Astrocyte of the cerebellum (primary cell): ENCODE measurements at regions not wholly inside any gene's neighbourhood (a gene's known extent, or its start where the extent isn't known, plus 50 kb on each side); places are given as distances from the start of the nearest gene placed in this dataset.
"Not testable (repeated sequence)": the region's sequence is repeated elsewhere in the genome, so short reads cannot be mapped to it uniquely, and the experiment has no call there.

ENCODE experiments used
- DNase-seq: peaks from one replicate; pipeline ENCODE4 v3.0.0-alpha.2; 2011; ENCODE audit warnings: low read depth
- H3K4me3 ChIP-seq: 2 replicates; pipeline ENCODE4 v1.5.1; 2011; ENCODE audit warnings: mild to moderate bottlenecking, low read depth, low read length, moderate library complexity
- in situ Hi-C: cut with HindIII; loops from 2 replicates; pipeline ENCODE4 v1.10.0; 2017; ENCODE audit warnings: low sequenced_read_pairs
- TF ChIP-seq, protein P1 (sequence below): IDR thresholded peaks from 2 replicates; pipeline ENCODE4 v1.5.1; 2012; ENCODE audit warnings: low read length, low read depth, moderate library complexity, mild to moderate bottlenecking; ENCODE audit errors: missing control alignments

GRCh38 chr16:79988721-79989220 lies 388.2 kb upstream of the MAF start:
- TF ChIP-seq, protein P1, sequence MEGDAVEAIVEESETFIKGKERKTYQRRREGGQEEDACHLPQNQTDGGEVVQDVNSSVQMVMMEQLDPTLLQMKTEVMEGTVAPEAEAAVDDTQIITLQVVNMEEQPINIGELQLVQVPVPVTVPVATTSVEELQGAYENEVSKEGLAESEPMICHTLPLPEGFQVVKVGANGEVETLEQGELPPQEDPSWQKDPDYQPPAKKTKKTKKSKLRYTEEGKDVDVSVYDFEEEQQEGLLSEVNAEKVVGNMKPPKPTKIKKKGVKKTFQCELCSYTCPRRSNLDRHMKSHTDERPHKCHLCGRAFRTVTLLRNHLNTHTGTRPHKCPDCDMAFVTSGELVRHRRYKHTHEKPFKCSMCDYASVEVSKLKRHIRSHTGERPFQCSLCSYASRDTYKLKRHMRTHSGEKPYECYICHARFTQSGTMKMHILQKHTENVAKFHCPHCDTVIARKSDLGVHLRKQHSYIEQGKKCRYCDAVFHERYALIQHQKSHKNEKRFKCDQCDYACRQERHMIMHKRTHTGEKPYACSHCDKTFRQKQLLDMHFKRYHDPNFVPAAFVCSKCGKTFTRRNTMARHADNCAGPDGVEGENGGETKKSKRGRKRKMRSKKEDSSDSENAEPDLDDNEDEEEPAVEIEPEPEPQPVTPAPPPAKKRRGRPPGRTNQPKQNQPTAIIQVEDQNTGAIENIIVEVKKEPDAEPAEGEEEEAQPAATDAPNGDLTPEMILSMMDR = no peak
- DNase-seq = no peak
- H3K4me3 ChIP-seq = no peak overlapping the region
- in situ Hi-C loops = no loop called here

- in situ Hi-C loops = no loop called here
- H3K4me3 ChIP-seq = no peak overlapping the region
- TF ChIP-seq, protein P1 = no peak
- DNase-seq = no peak
These were observed 387.6 kb upstream of the MAF start for GRCh38 chr16:79988089-79988488.

GRCh38 chr16:79986352-79986751 lies 385.8 kb upstream of the MAF start:
- no peak for DNase-seq
- no peak overlapping the region for H3K4me3 ChIP-seq
- in situ Hi-C loops = no loop called here
- TF ChIP-seq, protein P1 = no peak

GRCh38 chr16:79985606-79986005 lies 385.1 kb upstream of the MAF start:
- in situ Hi-C loops = no loop called here
- no peak overlapping the region for H3K4me3 ChIP-seq
- TF ChIP-seq, protein P1 = no peak
- no peak for DNase-seq

DNA sequence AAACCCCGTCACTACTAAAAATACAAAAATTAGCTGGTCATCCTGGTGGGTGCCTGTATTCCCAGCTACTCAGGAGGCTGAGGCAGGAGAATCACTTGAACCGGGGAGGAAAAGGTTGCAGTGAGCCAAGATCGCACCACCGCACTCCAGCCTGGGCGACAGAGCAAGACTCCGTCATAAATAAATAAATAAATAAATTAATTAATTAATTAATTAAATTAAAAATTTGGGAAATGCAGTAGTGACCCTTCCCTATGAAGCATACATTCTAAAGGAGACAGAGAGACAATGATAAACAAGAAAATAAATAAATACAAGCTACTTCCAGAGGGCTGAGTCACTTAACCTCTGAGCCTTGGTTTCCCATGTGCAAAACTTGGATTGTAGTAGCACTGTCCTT lies 383.6 kb upstream of the MAF start:
- H3K4me3 ChIP-seq, DNase-seq, in situ Hi-C loops: not testable (repeated sequence)

DNA sequence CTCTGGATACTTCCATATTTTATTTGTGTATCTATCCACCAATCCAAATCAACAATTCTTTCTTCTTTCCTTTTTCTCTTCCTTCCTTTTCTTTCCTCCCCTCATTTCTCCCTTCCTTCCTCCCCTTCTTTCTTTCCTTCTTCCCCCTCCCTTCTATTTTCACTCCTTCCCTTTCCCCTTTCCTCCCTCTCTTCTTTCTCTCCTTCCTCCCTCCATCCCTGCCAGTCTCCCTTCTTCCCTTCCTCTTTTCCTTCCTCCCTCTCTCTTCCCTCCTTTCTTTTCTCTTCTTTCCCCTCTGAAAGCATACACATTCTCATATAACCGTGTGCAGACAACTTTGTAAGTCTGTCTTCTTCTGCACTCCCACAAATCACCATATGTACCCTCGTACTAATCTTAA lies 382.3 kb upstream of the MAF start:
- in situ Hi-C loops = no loop called here
- H3K4me3 ChIP-seq = no peak overlapping the region
- TF ChIP-seq, protein P1 = no peak
- no peak for DNase-seq

GRCh38 chr16:79982361-79982760 lies 381.8 kb upstream of the MAF start:
- in situ Hi-C loops = no loop called here
- no peak for DNase-seq
- TF ChIP-seq, protein P1 = no peak
- no peak overlapping the region for H3K4me3 ChIP-seq
